ENCODE measurements at regions not wholly inside any gene's neighbourhood (a gene's known extent, or its start where the extent isn't known, plus 50 kb on each side); places are given as distances from the start of the nearest gene placed in this dataset.

DNA sequence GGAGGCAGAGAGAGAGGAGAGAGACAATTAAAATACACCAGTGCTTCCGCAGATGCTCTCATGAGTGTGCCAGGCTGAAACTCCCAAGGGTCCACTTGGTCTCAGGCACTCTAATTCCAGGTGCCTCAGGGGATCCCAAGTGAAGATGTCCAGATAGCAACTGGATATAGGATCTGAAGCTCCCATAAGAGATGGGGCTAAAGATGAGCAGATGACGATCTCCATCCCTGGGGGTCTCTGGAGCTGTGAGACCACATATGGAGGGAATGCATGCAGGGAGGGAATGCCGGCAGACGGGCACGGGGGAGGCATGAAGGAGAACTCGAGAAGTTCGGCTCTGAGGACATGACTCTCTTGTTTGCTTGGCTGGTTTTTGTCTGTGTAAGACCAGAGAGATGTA lies 223.7 kb upstream of the RAB6C start:
- WGBS, 2 donors: 90 to 91% methylated on average over 7 of the region's 7 CpGs
- H3K9me3 ChIP-seq: no peaks in the 10 kb centered on the region
- intact Hi-C loops (cut with DNase I; ENCODE audit: low total_unique reads): no loop called here
- no peaks in the 10 kb centered on the region for H3K27me3 ChIP-seq
- no peak overlapping the region for H3K27ac ChIP-seq
- DNase-seq: no peak
- H3K4me3 ChIP-seq: no peak overlapping the region
- H3K4me1 ChIP-seq: no peaks in the 10 kb centered on the region
- TF ChIP-seq, protein P1, sequence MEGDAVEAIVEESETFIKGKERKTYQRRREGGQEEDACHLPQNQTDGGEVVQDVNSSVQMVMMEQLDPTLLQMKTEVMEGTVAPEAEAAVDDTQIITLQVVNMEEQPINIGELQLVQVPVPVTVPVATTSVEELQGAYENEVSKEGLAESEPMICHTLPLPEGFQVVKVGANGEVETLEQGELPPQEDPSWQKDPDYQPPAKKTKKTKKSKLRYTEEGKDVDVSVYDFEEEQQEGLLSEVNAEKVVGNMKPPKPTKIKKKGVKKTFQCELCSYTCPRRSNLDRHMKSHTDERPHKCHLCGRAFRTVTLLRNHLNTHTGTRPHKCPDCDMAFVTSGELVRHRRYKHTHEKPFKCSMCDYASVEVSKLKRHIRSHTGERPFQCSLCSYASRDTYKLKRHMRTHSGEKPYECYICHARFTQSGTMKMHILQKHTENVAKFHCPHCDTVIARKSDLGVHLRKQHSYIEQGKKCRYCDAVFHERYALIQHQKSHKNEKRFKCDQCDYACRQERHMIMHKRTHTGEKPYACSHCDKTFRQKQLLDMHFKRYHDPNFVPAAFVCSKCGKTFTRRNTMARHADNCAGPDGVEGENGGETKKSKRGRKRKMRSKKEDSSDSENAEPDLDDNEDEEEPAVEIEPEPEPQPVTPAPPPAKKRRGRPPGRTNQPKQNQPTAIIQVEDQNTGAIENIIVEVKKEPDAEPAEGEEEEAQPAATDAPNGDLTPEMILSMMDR (IDR thresholded peaks at IDR 0.05): no peak
- TF ChIP-seq POLR2A (IDR thresholded peaks at IDR 0.05): no peak
- no peaks in the 10 kb centered on the region for H3K36me3 ChIP-seq (ENCODE audit: low read depth, missing control alignments)

- no peaks in the 10 kb centered on the region for H3K4me1 ChIP-seq
- no peak overlapping the region for H3K27ac ChIP-seq
- no peaks in the 10 kb centered on the region for H3K9me3 ChIP-seq
- TF ChIP-seq POLR2A (IDR thresholded peaks at IDR 0.05): no peak
- TF ChIP-seq, protein P1 (IDR thresholded peaks at IDR 0.05): no peak
- no peaks in the 10 kb centered on the region for H3K27me3 ChIP-seq
- no peak overlapping the region for H3K4me3 ChIP-seq
- intact Hi-C loops (cut with DNase I; ENCODE audit: low total_unique reads): no loop called here
- H3K36me3 ChIP-seq (ENCODE audit: low read depth, missing control alignments): no peaks in the 10 kb centered on the region
- 88 to 95% methylated on average over 7 of the region's 7 CpGs for WGBS, 2 donors
- no peak for DNase-seq
Measured at GRCh38 chr2:129756276-129756675, 223.2 kb upstream of the RAB6C start.

- Histone ChIP-seq H3K36me3 (ENCODE audit: low read depth, missing control alignments) (no peaks in the 10 kb centered on the region), H3K4me3 (no peak overlapping the region), H3K4me1 (no peaks in the 10 kb centered on the region), H3K9me3 (no peaks in the 10 kb centered on the region), H3K27ac (no peak overlapping the region), H3K27me3 (no peaks in the 10 kb centered on the region)
- DNase-seq: no peak
- intact Hi-C loops (cut with DNase I; ENCODE audit: low total_unique reads): no loop called here
- WGBS, 2 donors: 95 to 96% methylated on average over 9 of the region's 9 CpGs
- TF ChIP-seq, protein P1 (IDR thresholded peaks at IDR 0.05): no peak
- no peak for TF ChIP-seq POLR2A (IDR thresholded peaks at IDR 0.05)
Measured at GRCh38 chr2:129757366-129757914, 222.0 kb upstream of the RAB6C start.

DNA sequence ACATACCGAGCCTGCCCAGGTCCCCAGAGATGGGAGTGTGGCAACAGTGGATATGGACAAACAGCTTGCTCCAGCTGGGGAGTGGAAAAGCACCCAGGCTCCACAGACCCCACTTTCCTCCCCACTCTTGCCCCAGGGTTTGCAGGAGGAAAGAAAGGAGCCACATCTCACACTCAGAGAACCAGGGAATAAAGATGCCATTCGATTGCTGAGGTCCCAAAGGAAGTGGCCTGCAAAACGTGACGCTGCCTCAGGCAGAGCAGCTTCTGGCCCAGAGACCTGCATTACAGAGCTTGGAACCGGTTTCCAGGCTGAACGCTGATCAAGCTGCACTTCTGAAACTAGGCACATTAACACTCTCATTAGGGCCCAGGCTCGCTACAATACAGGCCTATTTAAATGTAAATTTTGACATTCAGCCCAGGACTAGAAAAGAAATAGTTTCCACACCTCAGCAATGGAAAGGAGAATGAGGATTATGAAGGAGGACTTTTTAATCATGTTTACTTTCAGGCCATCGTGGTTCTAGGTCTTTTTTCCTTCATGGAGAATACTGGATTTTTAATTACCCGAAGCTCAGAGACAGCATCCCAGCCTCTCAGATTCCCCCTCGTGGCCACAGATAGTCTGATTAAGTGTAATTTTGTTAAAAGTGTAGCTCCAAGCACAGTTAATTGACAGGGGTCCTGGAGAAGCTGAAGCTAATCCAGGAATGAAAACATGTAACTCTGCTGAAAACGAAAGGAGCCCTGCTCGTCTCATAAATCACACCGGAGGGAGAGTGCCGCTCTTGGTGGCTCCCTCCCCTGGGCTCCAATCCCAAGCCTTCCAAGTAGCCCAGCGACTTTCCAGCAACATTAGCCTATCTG lies 221.3 kb upstream of the RAB6C start:
- TF ChIP-seq, protein P1 (IDR thresholded peaks at IDR 0.05): no peak
- intact Hi-C loops (cut with DNase I; ENCODE audit: low total_unique reads): no loop called here
- Histone ChIP-seq H3K27me3 (no peaks in the 10 kb centered on the region), H3K4me3 (peak overlapping the region; percentile 15 to 32), H3K9me3 (no peaks in the 10 kb centered on the region), H3K36me3 (ENCODE audit: low read depth, missing control alignments) (no peaks in the 10 kb centered on the region), H3K4me1 (no peaks in the 10 kb centered on the region), H3K27ac (no peak overlapping the region)
- no peak for DNase-seq
- 36 to 47% methylated on average over 15 of the region's 15 CpGs for WGBS, 2 donors

Measured in testis (tissue), 2 donors.